ENCODE measurements at regions not wholly inside any gene's neighbourhood (a gene's known extent, or its start where the extent isn't known, plus 50 kb on each side); places are given as distances from the start of the nearest gene placed in this dataset.
"Not testable (repeated sequence)": the region's sequence is repeated elsewhere in the genome, so short reads cannot be mapped to it uniquely, and the experiment has no call there.

DNA sequence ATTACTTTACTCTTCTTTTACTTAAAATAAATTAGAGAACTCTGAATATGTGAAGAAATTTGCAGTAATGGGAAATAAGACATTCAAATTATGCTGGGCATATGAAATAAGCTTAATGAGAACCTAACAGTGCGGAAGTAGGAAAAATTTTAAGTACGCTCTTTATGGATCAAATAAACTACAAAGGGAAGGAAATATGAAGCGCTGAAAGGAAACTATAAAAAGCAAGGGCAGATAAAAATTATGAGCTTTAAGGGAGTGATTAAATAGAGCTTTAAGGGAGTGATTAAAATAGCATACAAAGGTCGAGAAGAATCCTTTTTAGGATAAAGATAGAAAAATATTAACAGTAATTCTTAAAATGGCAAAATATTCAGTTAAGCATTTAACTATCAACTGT lies 118.3 kb upstream of the AADACL2 start:
- Mint-ChIP-seq H3K4me1 (no peaks in the 10 kb centered on the region), H3K4me3 (no peak overlapping the region), H3K9me3 (peaks cover 2% of the 10 kb centered on the region), H3K36me3 (no peaks in the 10 kb centered on the region), H3K27ac (no peak overlapping the region), H3K27me3 (no peaks in the 10 kb centered on the region)
- no peak for ATAC-seq

GRCh38 chr3:151612115-151612514 lies 121.6 kb upstream of the AADACL2 start:
- H3K9me3 Mint-ChIP-seq: peaks cover 6% of the 10 kb centered on the region
- H3K4me1 Mint-ChIP-seq: no peaks in the 10 kb centered on the region
- no peaks in the 10 kb centered on the region for H3K36me3 Mint-ChIP-seq
- no peak overlapping the region for H3K27ac Mint-ChIP-seq
- H3K4me3 Mint-ChIP-seq: no peak overlapping the region
- no peaks in the 10 kb centered on the region for H3K27me3 Mint-ChIP-seq
- no peak for ATAC-seq

DNA sequence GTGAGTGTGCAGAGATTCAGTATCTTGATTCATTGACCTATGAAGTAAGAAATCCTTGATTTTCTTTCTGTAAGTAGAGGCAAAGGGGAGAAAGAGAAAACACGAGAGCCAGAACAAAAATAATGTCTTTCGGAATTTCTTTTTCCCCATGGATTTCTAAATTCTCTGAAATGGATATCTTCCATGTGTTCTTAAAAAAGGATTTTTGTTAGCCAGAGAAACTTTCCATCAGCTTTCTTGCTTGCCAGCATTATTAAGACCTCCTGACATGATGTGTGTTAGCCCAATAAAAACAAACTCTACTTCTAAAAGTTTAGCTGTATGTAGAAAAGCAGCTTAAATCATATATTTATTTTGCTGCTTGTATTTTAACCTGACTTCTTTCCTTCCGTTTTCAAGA lies 122.3 kb upstream of the AADACL2 start:
- Mint-ChIP-seq H3K4me3 (no peak overlapping the region), H3K9me3 (peaks cover 6% of the 10 kb centered on the region), H3K36me3 (no peaks in the 10 kb centered on the region), H3K27ac (no peak overlapping the region), H3K4me1 (no peaks in the 10 kb centered on the region), H3K27me3 (no peaks in the 10 kb centered on the region)
- ATAC-seq: no peak

DNA sequence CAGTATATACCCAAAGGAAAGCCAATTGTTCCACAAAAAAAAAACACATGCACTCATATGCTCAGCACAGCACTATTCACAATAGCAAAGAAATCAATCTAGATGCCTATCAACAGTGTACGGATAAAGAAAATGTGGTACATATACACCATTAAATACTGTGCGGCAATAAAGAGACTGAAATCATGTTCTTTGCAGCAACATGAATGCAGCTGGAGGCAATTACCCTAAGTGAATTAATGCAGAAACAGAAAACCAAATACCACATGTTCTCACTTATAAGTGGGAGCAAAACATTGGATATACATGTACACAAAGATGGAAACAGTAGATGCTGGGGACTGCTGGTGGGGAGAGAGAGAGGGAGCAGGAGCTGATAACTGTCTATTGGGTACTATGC lies 124.2 kb upstream of the AADACL2 start:
- no peak for ATAC-seq
- Mint-ChIP-seq H3K27me3 (no peaks in the 10 kb centered on the region), H3K27ac (no peak overlapping the region), H3K36me3 (no peaks in the 10 kb centered on the region), H3K4me1 (no peaks in the 10 kb centered on the region), H3K9me3 (peaks cover 6% of the 10 kb centered on the region), H3K4me3 (no peak overlapping the region)

GRCh38 chr3:151604891-151605290 lies 128.8 kb upstream of the AADACL2 start:
- H3K27me3 Mint-ChIP-seq: no peaks in the 10 kb centered on the region
- no peak overlapping the region for H3K27ac Mint-ChIP-seq
- no peak for ATAC-seq
- H3K4me3 Mint-ChIP-seq: no peak overlapping the region
- H3K4me1 Mint-ChIP-seq: no peaks in the 10 kb centered on the region
- H3K9me3 Mint-ChIP-seq: peaks cover 1% of the 10 kb centered on the region
- H3K36me3 Mint-ChIP-seq: no peaks in the 10 kb centered on the region

DNA sequence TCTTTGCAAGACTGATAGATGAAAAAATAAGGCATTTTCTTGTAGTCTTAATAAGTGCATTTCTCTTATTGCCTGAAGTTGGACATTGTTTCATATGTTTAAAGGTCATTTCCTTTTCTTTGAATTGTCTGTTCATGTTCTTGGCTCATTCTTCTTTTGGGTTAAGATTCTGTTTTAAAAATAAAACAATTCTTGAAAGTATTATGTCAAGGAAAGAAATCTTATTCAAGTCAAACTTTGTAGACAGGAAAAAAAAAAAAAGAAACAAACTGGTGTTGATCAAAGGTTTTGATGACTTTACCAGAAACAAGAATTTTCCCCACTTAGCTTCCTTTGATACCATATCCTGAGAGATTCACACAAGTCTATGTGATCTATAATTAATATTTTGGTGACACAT lies 132.9 kb upstream of the AADACL2 start:
- H3K27me3 Mint-ChIP-seq: peaks cover 9% of the 10 kb centered on the region
- no peaks in the 10 kb centered on the region for H3K36me3 Mint-ChIP-seq
- H3K4me3 Mint-ChIP-seq: no peak overlapping the region
- H3K9me3 Mint-ChIP-seq: peaks cover 2% of the 10 kb centered on the region
- no peak overlapping the region for H3K27ac Mint-ChIP-seq
- no peak for ATAC-seq
- peaks cover under 1% of the 10 kb centered on the region for H3K4me1 Mint-ChIP-seq

- no peak for ATAC-seq
- peaks cover 17% of the 10 kb centered on the region for H3K27me3 Mint-ChIP-seq
- H3K9me3 Mint-ChIP-seq: peaks cover 2% of the 10 kb centered on the region
- H3K4me3 Mint-ChIP-seq: no peak overlapping the region
- peaks cover 6% of the 10 kb centered on the region for H3K4me1 Mint-ChIP-seq
- H3K36me3 Mint-ChIP-seq: no peaks in the 10 kb centered on the region
- H3K27ac Mint-ChIP-seq: no peak overlapping the region
These were observed 134.5 kb upstream of the AADACL2 start for GRCh38 chr3:151599103-151599672.

- ATAC-seq: no peak
- H3K9me3 Mint-ChIP-seq: peaks cover 2% of the 10 kb centered on the region
- no peak overlapping the region for H3K4me3 Mint-ChIP-seq
- H3K27me3 Mint-ChIP-seq: peaks cover 17% of the 10 kb centered on the region
- no peaks in the 10 kb centered on the region for H3K36me3 Mint-ChIP-seq
- peaks cover 6% of the 10 kb centered on the region for H3K4me1 Mint-ChIP-seq
- no peak overlapping the region for H3K27ac Mint-ChIP-seq
These were observed 136.1 kb upstream of the IGSF10 start for GRCh38 chr3:151596940-151597339.

DNA sequence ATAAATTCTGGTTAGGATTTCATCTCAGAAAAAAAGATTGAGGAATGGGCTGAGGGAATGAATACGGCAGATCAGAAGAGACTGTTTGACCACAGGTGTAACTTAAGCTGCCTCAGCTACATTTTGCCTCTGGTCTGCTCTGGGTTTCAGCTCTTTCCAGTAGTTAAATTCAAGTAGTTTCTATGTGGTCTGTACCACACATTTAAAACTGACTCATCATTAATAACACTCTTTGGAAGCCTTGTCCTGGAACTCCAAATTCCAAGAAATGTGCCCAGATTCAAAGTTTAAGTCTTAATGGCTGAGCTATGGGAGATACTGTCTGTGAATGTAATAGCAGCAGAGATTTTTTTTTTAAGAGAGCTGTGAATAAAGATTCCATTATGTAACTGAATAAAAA lies 133.1 kb upstream of the IGSF10 start:
- H3K27ac Mint-ChIP-seq: no peak overlapping the region
- peaks cover 6% of the 10 kb centered on the region for H3K4me1 Mint-ChIP-seq
- no peaks in the 10 kb centered on the region for H3K36me3 Mint-ChIP-seq
- peaks cover 2% of the 10 kb centered on the region for H3K9me3 Mint-ChIP-seq
- H3K4me3 Mint-ChIP-seq: no peak overlapping the region
- ATAC-seq: no peak
- H3K27me3 Mint-ChIP-seq: peaks cover 13% of the 10 kb centered on the region

DNA sequence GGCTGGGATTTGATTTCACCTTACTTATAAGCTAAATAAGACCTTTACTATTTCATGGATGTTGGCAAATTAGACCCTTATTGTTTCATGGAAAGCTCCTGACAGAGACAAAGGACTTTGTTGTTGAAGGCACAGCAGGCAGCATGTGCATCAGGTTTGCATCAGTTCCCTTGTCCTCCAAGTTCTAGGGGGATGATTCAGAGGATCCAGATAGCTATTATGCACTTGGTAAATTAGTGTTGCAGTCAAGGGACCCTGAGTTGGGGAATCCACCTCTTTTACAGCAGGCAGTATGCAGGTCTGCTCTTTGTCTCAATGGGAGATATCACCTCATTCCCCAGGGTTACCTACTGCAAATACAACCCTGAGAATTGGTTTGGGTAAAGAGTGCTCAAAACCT lies 131.4 kb upstream of the IGSF10 start:
- ATAC-seq: no peak
- peaks cover 8% of the 10 kb centered on the region for H3K27me3 Mint-ChIP-seq
- H3K36me3 Mint-ChIP-seq: no peaks in the 10 kb centered on the region
- H3K9me3 Mint-ChIP-seq: no peaks in the 10 kb centered on the region
- H3K27ac Mint-ChIP-seq: no peak overlapping the region
- H3K4me3 Mint-ChIP-seq: no peak overlapping the region
- peaks cover 6% of the 10 kb centered on the region for H3K4me1 Mint-ChIP-seq

- Mint-ChIP-seq H3K4me3 (no peak overlapping the region), H3K9me3 (no peaks in the 10 kb centered on the region), H3K4me1 (peaks cover 6% of the 10 kb centered on the region), H3K27me3 (peaks cover 8% of the 10 kb centered on the region), H3K36me3 (no peaks in the 10 kb centered on the region), H3K27ac (no peak overlapping the region)
- no peak for ATAC-seq
These were observed 130.6 kb upstream of the IGSF10 start for GRCh38 chr3:151591441-151591840.

DNA sequence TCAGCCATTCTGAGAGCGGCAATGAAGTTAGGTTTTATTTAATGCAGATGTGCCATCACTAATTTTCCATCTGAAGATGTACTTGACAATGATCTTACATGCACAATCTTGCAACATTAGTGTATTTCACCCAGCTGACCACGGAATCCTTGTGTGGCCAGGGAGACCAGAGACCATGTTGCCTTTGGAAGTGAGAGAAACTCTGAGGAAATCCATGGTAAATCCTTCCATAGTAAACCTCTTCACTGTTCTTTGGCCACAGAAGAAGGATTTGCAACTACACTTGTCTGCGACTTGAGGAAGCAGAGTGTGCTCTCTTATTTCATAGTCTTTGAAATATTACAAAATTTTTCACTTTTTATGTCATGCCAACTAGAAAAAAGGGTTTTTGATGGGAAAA lies 128.4 kb upstream of the IGSF10 start:
- ATAC-seq: no peak
- H3K9me3 Mint-ChIP-seq: no peaks in the 10 kb centered on the region
- H3K27me3 Mint-ChIP-seq: peaks cover 10% of the 10 kb centered on the region
- H3K36me3 Mint-ChIP-seq: no peaks in the 10 kb centered on the region
- no peak overlapping the region for H3K27ac Mint-ChIP-seq
- H3K4me3 Mint-ChIP-seq: no peak overlapping the region
- H3K4me1 Mint-ChIP-seq: peaks cover 3% of the 10 kb centered on the region

DNA sequence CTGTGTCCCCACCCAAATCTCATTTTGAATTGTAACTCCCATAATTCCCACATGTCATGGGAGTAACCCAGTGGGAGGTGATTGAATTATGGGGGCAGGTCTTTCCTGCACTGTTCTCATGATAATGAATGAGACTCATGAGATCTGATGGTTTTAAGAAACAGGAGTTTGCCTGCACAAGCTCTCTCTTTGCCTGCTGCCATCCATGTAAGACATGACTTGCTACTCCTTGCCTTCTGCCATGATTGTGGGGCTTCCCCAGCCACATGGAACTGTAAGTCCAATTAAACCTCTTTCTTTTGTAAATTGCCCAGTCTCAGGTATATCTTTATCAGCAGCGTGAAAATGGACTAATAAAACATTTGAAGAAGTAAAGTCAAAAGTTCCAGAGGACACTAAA lies 126.8 kb upstream of the IGSF10 start:
- not testable (repeated sequence) for ATAC-seq, H3K36me3 Mint-ChIP-seq, H3K9me3 Mint-ChIP-seq, H3K27ac Mint-ChIP-seq, H3K4me3 Mint-ChIP-seq, H3K4me1 Mint-ChIP-seq
- peaks cover 10% of the 10 kb centered on the region for H3K27me3 Mint-ChIP-seq

DNA sequence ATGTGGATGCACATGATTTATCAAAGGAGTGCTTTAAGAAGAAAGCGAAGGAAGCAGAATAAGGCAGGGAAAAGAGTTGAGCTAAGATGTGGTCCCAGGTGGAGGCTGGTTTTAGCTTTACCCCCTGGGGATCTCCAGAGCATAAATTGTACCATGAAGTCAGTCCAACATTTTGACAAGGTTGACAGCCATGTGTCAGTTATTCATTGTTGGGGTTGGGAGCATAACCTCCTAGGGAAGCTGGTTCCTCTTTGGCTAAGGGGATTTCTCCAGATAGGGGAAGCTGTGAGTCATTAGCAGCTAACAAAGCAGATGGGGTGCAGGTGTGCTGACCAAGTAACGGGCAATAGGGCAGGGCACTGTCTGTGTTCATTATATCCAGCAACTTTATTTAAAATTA lies 123.7 kb upstream of the IGSF10 start:
- ATAC-seq: peak; percentile 50
- Mint-ChIP-seq H3K27ac (no peak overlapping the region), H3K4me3 (no peak overlapping the region), H3K36me3 (no peaks in the 10 kb centered on the region), H3K9me3 (peaks cover 2% of the 10 kb centered on the region), H3K27me3 (peaks cover 10% of the 10 kb centered on the region), H3K4me1 (peaks cover 4% of the 10 kb centered on the region)

- Mint-ChIP-seq H3K9me3 (peaks cover 4% of the 10 kb centered on the region), H3K4me1 (peaks cover 4% of the 10 kb centered on the region), H3K4me3 (no peak overlapping the region), H3K36me3 (no peaks in the 10 kb centered on the region), H3K27me3 (peaks cover 6% of the 10 kb centered on the region), H3K27ac (no peak overlapping the region)
- ATAC-seq: no peak
These were observed 120.2 kb upstream of the IGSF10 start for GRCh38 chr3:151581035-151581434.

DNA sequence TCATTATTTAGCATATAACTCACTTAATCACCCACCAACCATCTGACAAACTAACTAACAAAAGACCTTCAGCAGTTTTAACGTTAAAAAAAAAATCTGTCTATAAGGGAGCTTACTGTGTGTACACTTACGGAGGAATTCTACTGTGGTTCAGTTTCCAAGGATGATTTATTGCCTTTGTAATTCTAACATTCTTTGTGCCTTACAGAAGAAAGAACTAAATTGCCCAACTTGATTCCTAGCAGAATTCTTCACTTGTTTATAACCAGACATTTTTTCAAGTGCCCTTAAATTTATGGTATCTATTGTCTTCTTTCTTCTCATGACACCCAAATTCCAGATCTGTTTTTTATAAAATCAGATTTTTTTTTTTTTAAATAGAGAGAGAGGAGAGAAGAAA lies 119.7 kb upstream of the IGSF10 start:
- no peaks in the 10 kb centered on the region for H3K36me3 Mint-ChIP-seq
- ATAC-seq: no peak
- no peak overlapping the region for H3K27ac Mint-ChIP-seq
- no peak overlapping the region for H3K4me3 Mint-ChIP-seq
- H3K4me1 Mint-ChIP-seq: peaks cover 4% of the 10 kb centered on the region
- peaks cover 4% of the 10 kb centered on the region for H3K9me3 Mint-ChIP-seq
- peaks cover 2% of the 10 kb centered on the region for H3K27me3 Mint-ChIP-seq
